Ishikawa (cell line): ENCODE measurements at regions not wholly inside any gene's neighbourhood (a gene's known extent, or its start where the extent isn't known, plus 50 kb on each side); places are given as distances from the start of the nearest gene placed in this dataset.

Source experiments
- CREB1 ChIP-seq: IDR thresholded peaks from 2 replicates; pipeline ENCODE4 v1.6.1; 2012; ENCODE audit warnings: low read depth
- EGR1 ChIP-seq: IDR thresholded peaks from 2 replicates; pipeline ENCODE4 v1.6.1; 2012
- EP300 ChIP-seq: IDR thresholded peaks from 2 replicates; pipeline ENCODE4 v1.6.1; 2012; ENCODE audit warnings: borderline replicate concordance
- MAX ChIP-seq: IDR thresholded peaks from 2 replicates; pipeline ENCODE4 v1.6.1; 2012
- RAD21 ChIP-seq: IDR thresholded peaks from 2 replicates; pipeline ENCODE4 v1.6.1; 2012; ENCODE audit warnings: low read depth
- TAF1 ChIP-seq: IDR thresholded peaks from 2 replicates; pipeline ENCODE4 v1.6.1; 2012; ENCODE audit warnings: low read depth, mild to moderate bottlenecking
- TCF12 ChIP-seq: IDR thresholded peaks from 2 replicates; pipeline ENCODE4 v1.6.1; 2012; ENCODE audit warnings: low read depth
- TEAD4 ChIP-seq: IDR thresholded peaks from 2 replicates; pipeline ENCODE4 v1.6.1; 2012
- USF1 ChIP-seq: IDR thresholded peaks from 2 replicates; pipeline ENCODE4 v1.6.1; 2012
- YY1 ChIP-seq: IDR thresholded peaks from 2 replicates; pipeline ENCODE4 v1.6.1; 2012; ENCODE audit warnings: low read depth
- TF ChIP-seq, protein P1 (sequence below): IDR thresholded peaks from 2 replicates; pipeline ENCODE4 v1.6.1; 2012; ENCODE audit warnings: low read depth, mild to moderate bottlenecking

DNA sequence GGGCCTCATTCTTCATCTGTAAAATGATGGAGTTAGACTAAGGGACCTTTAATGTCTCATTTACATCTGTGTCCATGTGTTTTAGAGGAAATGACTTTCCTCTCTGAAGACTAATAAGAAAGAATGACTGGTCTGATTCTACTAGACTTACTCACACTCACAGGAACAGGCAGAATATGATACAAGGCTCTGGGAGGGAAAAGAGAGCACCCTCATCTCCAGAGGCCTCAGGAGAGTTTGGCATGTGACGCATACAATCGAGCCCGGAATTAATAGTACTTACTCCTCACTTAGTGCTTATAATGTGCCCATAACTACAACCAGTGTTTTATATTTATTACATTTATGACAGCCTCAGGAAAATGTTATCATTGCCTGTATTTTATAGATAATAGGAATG, 608.7 kb downstream of the KCTD16 start:
- TF ChIP-seq YY1 (no peak), USF1 (no peak), MAX (no peak), EP300 (no peak), TEAD4 (no peak), TCF12 (no peak), TAF1 (no peak), CREB1 (no peak), RAD21 (no peak), EGR1 (no peak)
- TF ChIP-seq, protein P1, sequence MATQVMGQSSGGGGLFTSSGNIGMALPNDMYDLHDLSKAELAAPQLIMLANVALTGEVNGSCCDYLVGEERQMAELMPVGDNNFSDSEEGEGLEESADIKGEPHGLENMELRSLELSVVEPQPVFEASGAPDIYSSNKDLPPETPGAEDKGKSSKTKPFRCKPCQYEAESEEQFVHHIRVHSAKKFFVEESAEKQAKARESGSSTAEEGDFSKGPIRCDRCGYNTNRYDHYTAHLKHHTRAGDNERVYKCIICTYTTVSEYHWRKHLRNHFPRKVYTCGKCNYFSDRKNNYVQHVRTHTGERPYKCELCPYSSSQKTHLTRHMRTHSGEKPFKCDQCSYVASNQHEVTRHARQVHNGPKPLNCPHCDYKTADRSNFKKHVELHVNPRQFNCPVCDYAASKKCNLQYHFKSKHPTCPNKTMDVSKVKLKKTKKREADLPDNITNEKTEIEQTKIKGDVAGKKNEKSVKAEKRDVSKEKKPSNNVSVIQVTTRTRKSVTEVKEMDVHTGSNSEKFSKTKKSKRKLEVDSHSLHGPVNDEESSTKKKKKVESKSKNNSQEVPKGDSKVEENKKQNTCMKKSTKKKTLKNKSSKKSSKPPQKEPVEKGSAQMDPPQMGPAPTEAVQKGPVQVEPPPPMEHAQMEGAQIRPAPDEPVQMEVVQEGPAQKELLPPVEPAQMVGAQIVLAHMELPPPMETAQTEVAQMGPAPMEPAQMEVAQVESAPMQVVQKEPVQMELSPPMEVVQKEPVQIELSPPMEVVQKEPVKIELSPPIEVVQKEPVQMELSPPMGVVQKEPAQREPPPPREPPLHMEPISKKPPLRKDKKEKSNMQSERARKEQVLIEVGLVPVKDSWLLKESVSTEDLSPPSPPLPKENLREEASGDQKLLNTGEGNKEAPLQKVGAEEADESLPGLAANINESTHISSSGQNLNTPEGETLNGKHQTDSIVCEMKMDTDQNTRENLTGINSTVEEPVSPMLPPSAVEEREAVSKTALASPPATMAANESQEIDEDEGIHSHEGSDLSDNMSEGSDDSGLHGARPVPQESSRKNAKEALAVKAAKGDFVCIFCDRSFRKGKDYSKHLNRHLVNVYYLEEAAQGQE: no peak
